H1 (cell line): ENCODE measurements at regions not wholly inside any gene's neighbourhood (a gene's known extent, or its start where the extent isn't known, plus 50 kb on each side); places are given as distances from the start of the nearest gene placed in this dataset.

ENCODE experiments used
- CBX5 ChIP-seq: fragments of 300-800, 300-1000 bp; sonication (generic); IDR thresholded peaks from 2 replicates; pipeline ENCODE4 v1.7.1; 2016; ENCODE audit warnings: antibody characterized with exemption, low read length, low read depth
- EZH2 ChIP-seq: fragments of 200-600 bp; sonication (generic); IDR thresholded peaks from 2 replicates; pipeline ENCODE4 v1.7.1; 2012; ENCODE audit warnings: low read depth, mild to moderate bottlenecking, moderate library complexity, low read length, inconsistent platforms; ENCODE audit not compliant: severe bottlenecking
- TBP ChIP-seq: IDR thresholded peaks from 2 replicates; pipeline ENCODE4 v1.6.1; 2011; ENCODE audit warnings: low read depth, low read length, improper control_type of control experiment

- TF ChIP-seq CBX5, result no peak
- TF ChIP-seq TBP, result no peak
- no peak for TF ChIP-seq EZH2
- TF ChIP-seq, all 59 proteins: peak for 0
Measured at GRCh38 chr14:81837304-81837703, 303.7 kb upstream of the SEL1L start (continued).
